SK-N-SH (cell line): ENCODE measurements at regions not wholly inside any gene's neighbourhood (a gene's known extent, or its start where the extent isn't known, plus 50 kb on each side); places are given as distances from the start of the nearest gene placed in this dataset.

Source experiments
- EP300 ChIP-seq, 2 experiments: IDR thresholded peaks; 2 replicates each; pipeline versions ENCODE4 v1.4.0 to v1.6.1; 2012; ENCODE audit warnings: borderline replicate concordance in 1 of 2, low read depth in 1 of 2, low read length in 1 of 2
- IRF3 ChIP-seq: fragments of 150-350 bp; IDR thresholded peaks from 2 replicates; pipeline ENCODE4 v1.6.1; 2016; ENCODE audit warnings: mild to moderate bottlenecking, low read depth, low read length
- RFX5 ChIP-seq: IDR thresholded peaks from 2 replicates; pipeline ENCODE4 v1.6.1; 2012; ENCODE audit warnings: mild to moderate bottlenecking, improper control_type of control experiment, low read length
- YY1 ChIP-seq: IDR thresholded peaks from 2 replicates; pipeline ENCODE4 v1.4.0; 2012; ENCODE audit warnings: low read depth, mild to moderate bottlenecking
- TF ChIP-seq, protein P1 (sequence below): fragments of 200-600 bp; sonication (generic); IDR thresholded peaks from 2 replicates; pipeline ENCODE4 v1.6.1; 2017; ENCODE audit warnings: antibody characterized with exemption, mild to moderate bottlenecking, moderate library complexity

- TF ChIP-seq, protein P1, sequence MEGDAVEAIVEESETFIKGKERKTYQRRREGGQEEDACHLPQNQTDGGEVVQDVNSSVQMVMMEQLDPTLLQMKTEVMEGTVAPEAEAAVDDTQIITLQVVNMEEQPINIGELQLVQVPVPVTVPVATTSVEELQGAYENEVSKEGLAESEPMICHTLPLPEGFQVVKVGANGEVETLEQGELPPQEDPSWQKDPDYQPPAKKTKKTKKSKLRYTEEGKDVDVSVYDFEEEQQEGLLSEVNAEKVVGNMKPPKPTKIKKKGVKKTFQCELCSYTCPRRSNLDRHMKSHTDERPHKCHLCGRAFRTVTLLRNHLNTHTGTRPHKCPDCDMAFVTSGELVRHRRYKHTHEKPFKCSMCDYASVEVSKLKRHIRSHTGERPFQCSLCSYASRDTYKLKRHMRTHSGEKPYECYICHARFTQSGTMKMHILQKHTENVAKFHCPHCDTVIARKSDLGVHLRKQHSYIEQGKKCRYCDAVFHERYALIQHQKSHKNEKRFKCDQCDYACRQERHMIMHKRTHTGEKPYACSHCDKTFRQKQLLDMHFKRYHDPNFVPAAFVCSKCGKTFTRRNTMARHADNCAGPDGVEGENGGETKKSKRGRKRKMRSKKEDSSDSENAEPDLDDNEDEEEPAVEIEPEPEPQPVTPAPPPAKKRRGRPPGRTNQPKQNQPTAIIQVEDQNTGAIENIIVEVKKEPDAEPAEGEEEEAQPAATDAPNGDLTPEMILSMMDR: no peak
- TF ChIP-seq EP300 (IDR thresholded peaks at IDR 0.05; ENCODE audit: borderline replicate concordance in 1 of 2, low read depth in 1 of 2, low read length in 1 of 2) (no peak), RFX5 (no peak), IRF3 (no peak), YY1 (no peak)
These were observed 101.2 kb upstream of the CYYR1 start for GRCh38 chr21:26674323-26674722.
